Panc1 (cell line): ENCODE measurements at regions not wholly inside any gene's neighbourhood (a gene's known extent, or its start where the extent isn't known, plus 50 kb on each side); places are given as distances from the start of the nearest gene placed in this dataset.

ENCODE experiments used
- ATAC-seq: fragments of 200-7000 bp; cut with Tn5 transposase; 2 replicates; pipeline ENCODE4 v1.9.1; 2020; ENCODE audit warnings: mild to moderate bottlenecking, moderate library complexity
- BruUV-seq: library from RNA; stranded (reverse); fragments of 400-500 nt; replicated peaks from 2 replicates; lab custom pipeline; 2021; lab: Mats Ljungman, UMichigan
- CTCF ChIA-PET: fragments of 300-600 bp; sonication (Branson Sonifier 250); formaldehyde crosslinking; loops from one replicate; lab custom pipeline; 2022; ENCODE audit warnings: antibody characterized with exemption; lab: Charles Lee
- POLR2A ChIA-PET: fragments of 300-600 bp; sonication (Branson Sonifier 250); formaldehyde crosslinking; loops from one replicate; lab custom pipeline; 2022; ENCODE audit warnings: antibody characterized with exemption; lab: Charles Lee
- DNase-seq: peaks from one replicate; pipeline ENCODE4 v3.0.0-alpha.2; 2010; ENCODE audit warnings: low read depth, low spot score
- H3K27ac ChIP-seq: 2 replicates; pipeline ENCODE4 v1.5.1; 2011; ENCODE audit warnings: mild to moderate bottlenecking, low read length, inconsistent platforms
- H3K27me3 ChIP-seq: fragments of 200-500 bp; sonication (Bioruptor generic); 2 replicates; pipeline ENCODE4 v1.6.0; 2014; ENCODE audit warnings: low read length, inconsistent platforms; ENCODE audit not compliant: control insufficient read depth, insufficient read depth
- H3K36me3 ChIP-seq: fragments of 200-500 bp; sonication (Bioruptor generic); 2 replicates; pipeline ENCODE4 v1.5.1; 2014; ENCODE audit warnings: inconsistent platforms, mild to moderate bottlenecking, low read length, moderate library complexity; ENCODE audit not compliant: control insufficient read depth, insufficient read depth
- H3K4me1 ChIP-seq: 2 replicates; pipeline ENCODE4 v1.5.1; 2011; ENCODE audit warnings: inconsistent platforms, mild to moderate bottlenecking, low read length, moderate library complexity; ENCODE audit not compliant: control insufficient read depth, insufficient read depth
- H3K4me3 ChIP-seq, 2 experiments: 2 replicates each; pipeline ENCODE4 v1.5.1; 2011 to 2012; ENCODE audit warnings: low read depth in 2 of 2, low read length in 2 of 2, mild to moderate bottlenecking in 2 of 2, inconsistent platforms in 1 of 2, moderate library complexity in 1 of 2
- H3K9me3 ChIP-seq: fragments of 200-500 bp; sonication (Bioruptor generic); 2 replicates; pipeline ENCODE4 v1.5.1; 2014; ENCODE audit warnings: low read depth, mild to moderate bottlenecking, inconsistent platforms, low read length, moderate library complexity; ENCODE audit not compliant: control insufficient read depth, insufficient read depth
- POLR2AphosphoS5 ChIP-seq: IDR thresholded peaks from 2 replicates; pipeline ENCODE4 v1.6.1; 2012; ENCODE audit warnings: mild to moderate bottlenecking, low read depth, low read length, moderate library complexity
- SIN3A ChIP-seq: IDR thresholded peaks from 2 replicates; pipeline ENCODE4 v1.6.1; 2012; ENCODE audit warnings: low read depth, mild to moderate bottlenecking, low read length, moderate library complexity, borderline replicate concordance; ENCODE audit not compliant: insufficient read depth
- TCF7L2 ChIP-seq: IDR thresholded peaks from 2 replicates; pipeline ENCODE4 v1.6.1; 2011; ENCODE audit warnings: mild to moderate bottlenecking, low read depth, low read length, inconsistent platforms
- in situ Hi-C: cut with HindIII; loops from 2 replicates; pipeline ENCODE4 v1.10.0; 2016; ENCODE audit warnings: low sequenced_read_pairs, low pct_unique_long_range_greater_than_20kb
- intact Hi-C: fragments of 100-400 bp; cut with micrococcal nuclease; formaldehyde crosslinking; loops from one replicate; pipeline ENCODE4 v1.10.0; 2022; ENCODE audit not compliant: unreplicated experiment
- TF ChIP-seq, protein P1 (sequence below): fragments of 450-650 bp; IDR thresholded peaks from 2 replicates; pipeline ENCODE4 v1.5.1; 2017; ENCODE audit warnings: mild to moderate bottlenecking
- TF ChIP-seq, protein P2 (sequence below), 2 experiments: IDR thresholded peaks; 2 replicates each; pipeline ENCODE4 v1.6.1; 2011 to 2012; ENCODE audit warnings: low read depth in 2 of 2, control low read depth in 1 of 2, low read length in 1 of 2, mild to moderate bottlenecking in 1 of 2, moderate library complexity in 1 of 2; ENCODE audit not compliant: insufficient read depth in 1 of 2

DNA sequence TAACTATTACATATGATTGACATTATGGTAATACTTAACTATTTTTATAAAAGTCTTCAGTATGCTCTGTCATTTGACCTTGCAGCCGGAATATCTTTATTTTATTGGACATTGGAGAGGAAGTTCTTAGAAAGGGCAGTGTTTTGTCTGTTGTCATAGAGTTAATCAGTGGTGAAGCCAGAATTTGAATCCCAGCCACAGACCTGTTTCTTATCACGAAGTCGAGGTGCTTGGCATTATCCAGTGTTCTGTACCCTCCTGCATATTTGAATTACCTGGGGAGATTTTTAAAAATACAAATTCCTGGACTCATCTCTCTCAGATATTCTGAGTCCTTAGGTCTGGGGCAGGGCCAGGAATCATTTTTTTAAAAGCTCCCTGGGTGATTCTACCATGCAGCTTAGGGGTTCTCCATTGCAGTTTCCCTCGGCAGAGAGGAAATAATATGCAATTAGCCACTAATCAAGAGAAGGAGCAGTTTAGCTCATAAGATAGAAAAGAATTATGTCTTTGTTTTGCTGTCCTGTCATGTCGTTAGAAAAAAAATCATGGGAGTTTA, 195.6 kb upstream of the CFAP20DC start:
- TF ChIP-seq, protein P1, sequence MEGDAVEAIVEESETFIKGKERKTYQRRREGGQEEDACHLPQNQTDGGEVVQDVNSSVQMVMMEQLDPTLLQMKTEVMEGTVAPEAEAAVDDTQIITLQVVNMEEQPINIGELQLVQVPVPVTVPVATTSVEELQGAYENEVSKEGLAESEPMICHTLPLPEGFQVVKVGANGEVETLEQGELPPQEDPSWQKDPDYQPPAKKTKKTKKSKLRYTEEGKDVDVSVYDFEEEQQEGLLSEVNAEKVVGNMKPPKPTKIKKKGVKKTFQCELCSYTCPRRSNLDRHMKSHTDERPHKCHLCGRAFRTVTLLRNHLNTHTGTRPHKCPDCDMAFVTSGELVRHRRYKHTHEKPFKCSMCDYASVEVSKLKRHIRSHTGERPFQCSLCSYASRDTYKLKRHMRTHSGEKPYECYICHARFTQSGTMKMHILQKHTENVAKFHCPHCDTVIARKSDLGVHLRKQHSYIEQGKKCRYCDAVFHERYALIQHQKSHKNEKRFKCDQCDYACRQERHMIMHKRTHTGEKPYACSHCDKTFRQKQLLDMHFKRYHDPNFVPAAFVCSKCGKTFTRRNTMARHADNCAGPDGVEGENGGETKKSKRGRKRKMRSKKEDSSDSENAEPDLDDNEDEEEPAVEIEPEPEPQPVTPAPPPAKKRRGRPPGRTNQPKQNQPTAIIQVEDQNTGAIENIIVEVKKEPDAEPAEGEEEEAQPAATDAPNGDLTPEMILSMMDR = no peak
- TF ChIP-seq TCF7L2 = no peak
- TF ChIP-seq SIN3A = no peak
- no peak for TF ChIP-seq POLR2AphosphoS5
- TF ChIP-seq, protein P2, sequence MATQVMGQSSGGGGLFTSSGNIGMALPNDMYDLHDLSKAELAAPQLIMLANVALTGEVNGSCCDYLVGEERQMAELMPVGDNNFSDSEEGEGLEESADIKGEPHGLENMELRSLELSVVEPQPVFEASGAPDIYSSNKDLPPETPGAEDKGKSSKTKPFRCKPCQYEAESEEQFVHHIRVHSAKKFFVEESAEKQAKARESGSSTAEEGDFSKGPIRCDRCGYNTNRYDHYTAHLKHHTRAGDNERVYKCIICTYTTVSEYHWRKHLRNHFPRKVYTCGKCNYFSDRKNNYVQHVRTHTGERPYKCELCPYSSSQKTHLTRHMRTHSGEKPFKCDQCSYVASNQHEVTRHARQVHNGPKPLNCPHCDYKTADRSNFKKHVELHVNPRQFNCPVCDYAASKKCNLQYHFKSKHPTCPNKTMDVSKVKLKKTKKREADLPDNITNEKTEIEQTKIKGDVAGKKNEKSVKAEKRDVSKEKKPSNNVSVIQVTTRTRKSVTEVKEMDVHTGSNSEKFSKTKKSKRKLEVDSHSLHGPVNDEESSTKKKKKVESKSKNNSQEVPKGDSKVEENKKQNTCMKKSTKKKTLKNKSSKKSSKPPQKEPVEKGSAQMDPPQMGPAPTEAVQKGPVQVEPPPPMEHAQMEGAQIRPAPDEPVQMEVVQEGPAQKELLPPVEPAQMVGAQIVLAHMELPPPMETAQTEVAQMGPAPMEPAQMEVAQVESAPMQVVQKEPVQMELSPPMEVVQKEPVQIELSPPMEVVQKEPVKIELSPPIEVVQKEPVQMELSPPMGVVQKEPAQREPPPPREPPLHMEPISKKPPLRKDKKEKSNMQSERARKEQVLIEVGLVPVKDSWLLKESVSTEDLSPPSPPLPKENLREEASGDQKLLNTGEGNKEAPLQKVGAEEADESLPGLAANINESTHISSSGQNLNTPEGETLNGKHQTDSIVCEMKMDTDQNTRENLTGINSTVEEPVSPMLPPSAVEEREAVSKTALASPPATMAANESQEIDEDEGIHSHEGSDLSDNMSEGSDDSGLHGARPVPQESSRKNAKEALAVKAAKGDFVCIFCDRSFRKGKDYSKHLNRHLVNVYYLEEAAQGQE (IDR thresholded peaks at IDR 0.05; ENCODE audit: insufficient read depth in 1 of 2, low read depth in 2 of 2, low read length in 1 of 2) = no peak
- H3K36me3 ChIP-seq = no peaks in the 10 kb centered on the region
- ChIA-PET CTCF (no interaction called here), POLR2A (no interaction called here)
- no peak overlapping the region for H3K27ac ChIP-seq
- no peak overlapping the region for H3K4me3 ChIP-seq
- intact Hi-C loops (no loop called here), in situ Hi-C loops (no loop called here)
- no peaks in the 10 kb centered on the region for H3K9me3 ChIP-seq
- H3K27me3 ChIP-seq = no peaks in the 10 kb centered on the region
- H3K4me1 ChIP-seq = no peaks in the 10 kb centered on the region
- BruUV-seq = no TSS peak
- DNase-seq (no peak), ATAC-seq (no peak)

DNA sequence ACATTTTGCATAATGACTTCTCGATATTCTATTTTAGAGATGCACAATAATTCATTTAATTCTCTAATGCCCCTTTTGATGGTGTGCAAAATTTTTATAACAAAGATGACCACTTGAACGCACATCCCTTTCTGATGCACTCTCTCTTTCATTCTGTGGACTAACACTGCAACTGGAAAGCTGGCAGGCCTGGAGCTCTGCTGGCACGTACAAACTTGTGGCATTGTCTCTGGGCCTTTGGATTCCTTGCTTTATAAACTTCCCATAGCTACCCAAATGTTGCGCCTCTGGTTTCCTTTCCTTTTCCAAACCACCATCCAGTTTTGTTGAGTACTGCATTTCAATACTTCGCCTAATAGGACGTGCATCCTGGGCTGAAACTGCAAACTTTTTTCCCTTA, 194.5 kb upstream of the CFAP20DC start:
- intact Hi-C loops = no loop called here
- no TSS peak for BruUV-seq

More for the DNA sequence above, 194.5 kb upstream of the CFAP20DC start:
- in situ Hi-C loops = no loop called here
- no peaks in the 10 kb centered on the region for H3K36me3 ChIP-seq
- no peaks in the 10 kb centered on the region for H3K9me3 ChIP-seq
- DNase-seq (no peak), ATAC-seq (no peak)
- H3K27me3 ChIP-seq = no peaks in the 10 kb centered on the region
- POLR2A ChIA-PET = no interaction called here
- CTCF ChIA-PET = no interaction called here
- no peak overlapping the region for H3K4me3 ChIP-seq
- no peak overlapping the region for H3K27ac ChIP-seq
- H3K4me1 ChIP-seq = no peaks in the 10 kb centered on the region
- TF ChIP-seq POLR2AphosphoS5 (no peak), TCF7L2 (no peak), SIN3A (no peak)
- TF ChIP-seq, protein P2 (IDR thresholded peaks at IDR 0.05; ENCODE audit: insufficient read depth in 1 of 2, low read depth in 2 of 2, low read length in 1 of 2) = no peak
- TF ChIP-seq, protein P1 = no peak
